B cell (primary cell): ENCODE measurements at regions not wholly inside any gene's neighbourhood (a gene's known extent, or its start where the extent isn't known, plus 50 kb on each side); places are given as distances from the start of the nearest gene placed in this dataset.

ENCODE experiments used
- ATAC-seq: fragments of 200-7000 bp; cut with Tn5 transposase; one replicate; pipeline ENCODE4 v1.10.0; 2021; ENCODE audit warnings: low read depth, mild to moderate bottlenecking, moderate number of reproducible peaks, moderate library complexity
- CTCF ChIA-PET: fragments of 350-600 bp; sonication (Branson Sonifier 250); formaldehyde crosslinking; loops from one replicate; lab custom pipeline; 2021; ENCODE audit warnings: antibody characterized with exemption, inconsistent platforms; lab: Charles Lee
- POLR2A ChIA-PET: fragments of 350-600 bp; sonication (Branson Sonifier 250); formaldehyde crosslinking; loops from one replicate; lab custom pipeline; 2021; ENCODE audit warnings: antibody characterized with exemption; lab: Charles Lee
- DNase-seq: peaks from one replicate; pipeline ENCODE4 v3.0.0; 2013
- H2AFZ ChIP-seq: 2 replicates; pipeline ENCODE4 v1.6.1; 2012; ENCODE audit warnings: mild to moderate bottlenecking, low read depth, low read length; ENCODE audit not compliant: insufficient read depth, poor library complexity, severe bottlenecking
- H3K27ac ChIP-seq, 2 donors: 1 replicate in 1 of 2; 2 replicates in 1 of 2; pipeline ENCODE4 v1.5.1; 2012 to 2013; ENCODE audit warnings: low read length in 2 of 2, mild to moderate bottlenecking in 2 of 2, moderate library complexity in 1 of 2
- H3K27me3 ChIP-seq, 4 experiments: fragments of 200-600 bp in 1 of 4; sonication (generic) in 1 of 4; replicated peaks in 1 of 4; 1 replicate in 2 of 4; 2 replicates in 2 of 4; pipeline versions ENCODE4 v1.6.1 to v1.7.0; 2013 to 2016; ENCODE audit warnings: low read length in 3 of 4, mild to moderate bottlenecking in 2 of 4, mixed read lengths in 1 of 4, moderate library complexity in 1 of 4; ENCODE audit not compliant: insufficient read depth in 4 of 4, control insufficient read depth in 3 of 4; ENCODE audit errors: control extremely low read depth in 1 of 4
- H3K36me3 ChIP-seq, 2 experiments: replicated peaks in 1 of 2; 1 replicate in 1 of 2; 2 replicates in 1 of 2; pipeline versions ENCODE4 v1.6.1 to v1.7.1; 2013; ENCODE audit warnings: low read length in 1 of 2; ENCODE audit not compliant: insufficient read depth in 2 of 2, control insufficient read depth in 1 of 2; ENCODE audit errors: control extremely low read depth in 1 of 2, extremely low read depth in 1 of 2
- H3K4me1 ChIP-seq, 2 donors: fragments of 200-600 bp in 1 of 2; sonication (generic) in 1 of 2; 1 replicate in 1 of 2; 2 replicates in 1 of 2; pipeline versions ENCODE4 v1.5.1 to v1.6.1; 2013 to 2017; ENCODE audit warnings: low read length in 2 of 2; ENCODE audit not compliant: control insufficient read depth in 2 of 2, insufficient read depth in 2 of 2
- H3K4me2 ChIP-seq: replicated peaks from 2 replicates; pipeline ENCODE3; 2012; ENCODE audit warnings: mild to moderate bottlenecking, low read depth, low read length; ENCODE audit not compliant: poor library complexity, severe bottlenecking
- H3K4me3 ChIP-seq, 5 experiments: fragments of 200-600 bp in 1 of 5; sonication (generic) in 1 of 5; 1 replicate in 3 of 5; 2 replicates in 2 of 5; pipeline versions ENCODE4 v1.5.1 to v1.7.0; 2011 to 2016; ENCODE audit warnings: low read length in 4 of 5, mild to moderate bottlenecking in 4 of 5, low read depth in 2 of 5, control low read depth in 1 of 5, moderate library complexity in 1 of 5; ENCODE audit not compliant: insufficient read depth in 1 of 5; ENCODE audit errors: control extremely low read depth in 1 of 5, extremely low read depth in 1 of 5
- H3K79me2 ChIP-seq: fragments of 200-600 bp; sonication (generic); one replicate; pipeline ENCODE4 v1.6.0; 2016; ENCODE audit warnings: low read length; ENCODE audit not compliant: control insufficient read depth, insufficient read depth
- H3K9ac ChIP-seq: fragments of 200-600 bp; sonication (generic); 2 replicates; pipeline ENCODE4 v1.6.1; 2017; ENCODE audit warnings: mild to moderate bottlenecking, low read length, moderate library complexity
- H3K9me3 ChIP-seq, 3 donors: one replicate each; pipeline versions ENCODE4 v1.6.1 to v1.7.1; 2013; ENCODE audit warnings: low read length in 2 of 3; ENCODE audit not compliant: control insufficient read depth in 2 of 3, insufficient read depth in 1 of 3; ENCODE audit errors: control extremely low read depth in 1 of 3
- H4K20me1 ChIP-seq: 2 replicates; pipeline ENCODE4 v1.6.0; 2012; ENCODE audit warnings: mild to moderate bottlenecking, low read length; ENCODE audit not compliant: insufficient read depth, control insufficient read depth, poor library complexity, severe bottlenecking
- H3K27ac Mint-ChIP-seq: one replicate; pipeline ENCODE4 v1.8.0; 2021; ENCODE audit warnings: mixed read lengths
- H3K27me3 Mint-ChIP-seq: one replicate; pipeline ENCODE4 v1.8.0; 2021; ENCODE audit warnings: mixed read lengths
- H3K4me1 Mint-ChIP-seq: one replicate; pipeline ENCODE4 v1.8.0; 2021; ENCODE audit warnings: mixed read lengths
- H3K4me3 Mint-ChIP-seq: one replicate; pipeline ENCODE4 v1.8.0; 2021; ENCODE audit warnings: mixed read lengths
- H3K9me3 Mint-ChIP-seq: one replicate; pipeline ENCODE4 v1.8.0; 2022; ENCODE audit warnings: mixed read lengths; ENCODE audit not compliant: insufficient read depth
- CTCF ChIP-seq: fragments of 200-600 bp; IDR thresholded peaks from one replicate; pipeline ENCODE4 v1.8.0; 2022; ENCODE audit warnings: antibody characterized with exemption, mild to moderate bottlenecking
- EZH2 ChIP-seq: IDR thresholded peaks from 2 replicates; pipeline ENCODE4 v1.6.1; 2012; ENCODE audit warnings: borderline replicate concordance, low read depth, mild to moderate bottlenecking, moderate library complexity, low read length; ENCODE audit not compliant: insufficient read depth, poor library complexity, severe bottlenecking
- WGBS: methylation state at CpG from one replicate; pipeline ENCODE4 v1.1.5; 2013; ENCODE audit warnings: missing lambda C conversion rate; ENCODE audit not compliant: insufficient coverage; 5-methylcytosine and 5-hydroxymethylcytosine counted together
- intact Hi-C: fragments of 100-400 bp; cut with micrococcal nuclease; formaldehyde crosslinking; loops from one replicate; pipeline ENCODE4 v1.10.0; 2022

- H3K4me1 Mint-ChIP-seq, result no peaks in the 10 kb centered on the region
- no peak overlapping the region for H3K27ac Mint-ChIP-seq
- ChIA-PET CTCF (no interaction called here), POLR2A (no interaction called here)
- TF ChIP-seq CTCF, result no peak
- no peak for TF ChIP-seq EZH2
- no peaks in the 10 kb centered on the region for H3K27me3 Mint-ChIP-seq
- no peaks in the 10 kb centered on the region for H4K20me1 ChIP-seq
- H3K9me3 ChIP-seq, result no peaks in the 10 kb centered on the region
- H3K4me1 ChIP-seq, result no peaks in the 10 kb centered on the region
- no peaks in the 10 kb centered on the region for H3K9me3 Mint-ChIP-seq
- H3K27ac ChIP-seq, result no peak overlapping the region
- H3K36me3 ChIP-seq, result no peaks in the 10 kb centered on the region
- intact Hi-C loops, result no loop called here
- no peak overlapping the region for H3K4me2 ChIP-seq
- no peak overlapping the region for H3K4me3 Mint-ChIP-seq
- no peaks in the 10 kb centered on the region for H3K79me2 ChIP-seq
- H2AFZ ChIP-seq, result no peak overlapping the region
- H3K27me3 ChIP-seq, result no peaks in the 10 kb centered on the region
- ATAC-seq (no peak), DNase-seq (no peak)
- no peak overlapping the region for H3K9ac ChIP-seq
- no CpG with 5 or more reads among the region's 1 CpG for WGBS
- no peak overlapping the region for H3K4me3 ChIP-seq
These were observed 833.4 kb upstream of the ADGRL4 start for GRCh38 chr1:79839882-79840281.

DNA sequence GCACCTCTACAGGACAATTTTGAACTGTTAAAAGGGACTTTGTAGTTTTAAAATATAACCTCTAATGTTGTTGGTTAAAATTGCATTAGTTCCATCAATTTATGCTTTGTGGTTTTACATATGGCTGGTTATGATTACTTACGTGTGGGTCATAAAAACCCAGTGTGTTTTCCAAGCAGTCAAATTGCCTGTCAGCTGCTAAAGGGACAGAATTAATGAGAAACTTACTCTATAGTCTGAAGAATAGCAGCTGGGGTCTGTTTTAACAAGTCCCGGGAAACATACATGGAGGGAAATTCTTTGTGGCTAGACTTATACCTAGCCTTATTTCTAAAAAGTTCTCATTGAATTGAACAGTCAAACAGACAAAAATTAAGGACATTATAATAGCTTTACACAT is 820.9 kb upstream of the ADGRL4 start:
- no peaks in the 10 kb centered on the region for H3K27me3 Mint-ChIP-seq
- POLR2A ChIA-PET, result no interaction called here

More for the DNA sequence above, 820.9 kb upstream of the ADGRL4 start:
- DNase-seq (no peak), ATAC-seq (no peak)
- intact Hi-C loops, result no loop called here
- Histone ChIP-seq H3K79me2 (no peaks in the 10 kb centered on the region), H3K4me1 (no peaks in the 10 kb centered on the region), H3K9me3 (peaks cover 0 to 2% (median 0%) of the 10 kb centered on the region in 3 donors), H3K9ac (no peak overlapping the region), H3K27ac (no peak overlapping the region), H3K4me2 (no peak overlapping the region), H4K20me1 (no peaks in the 10 kb centered on the region), H3K4me3 (no peak overlapping the region), H2AFZ (no peak overlapping the region), H3K36me3 (no peaks in the 10 kb centered on the region), H3K27me3 (no peaks in the 10 kb centered on the region)
- peaks cover 3% of the 10 kb centered on the region for H3K9me3 Mint-ChIP-seq
- WGBS, result no CpG with 5 or more reads among the region's 2 CpGs
- CTCF ChIA-PET, result no interaction called here
- no peak overlapping the region for H3K4me3 Mint-ChIP-seq
- H3K27ac Mint-ChIP-seq, result no peak overlapping the region
- peaks cover 2% of the 10 kb centered on the region for H3K4me1 Mint-ChIP-seq
- TF ChIP-seq EZH2 (no peak), CTCF (no peak)
